Epithelial cell of prostate (primary cell): ENCODE measurements at regions not wholly inside any gene's neighbourhood (a gene's known extent, or its start where the extent isn't known, plus 50 kb on each side); places are given as distances from the start of the nearest gene placed in this dataset.
"Not testable (repeated sequence)": the region's sequence is repeated elsewhere in the genome, so short reads cannot be mapped to it uniquely, and the experiment has no call there.

Source experiments
- DNase-seq: peaks from one replicate; pipeline ENCODE4 v3.0.0-alpha.2; 2011; ENCODE audit warnings: low read depth, low spot score
- H3K27ac ChIP-seq: fragments of 450-650 bp; 2 replicates; pipeline ENCODE4 v1.5.1; 2017; ENCODE audit warnings: mild to moderate bottlenecking

- DNase-seq, result no peak
Observed at GRCh38 chr6:82419132-82419581, 55.5 kb downstream of the TPBG start.

DNA sequence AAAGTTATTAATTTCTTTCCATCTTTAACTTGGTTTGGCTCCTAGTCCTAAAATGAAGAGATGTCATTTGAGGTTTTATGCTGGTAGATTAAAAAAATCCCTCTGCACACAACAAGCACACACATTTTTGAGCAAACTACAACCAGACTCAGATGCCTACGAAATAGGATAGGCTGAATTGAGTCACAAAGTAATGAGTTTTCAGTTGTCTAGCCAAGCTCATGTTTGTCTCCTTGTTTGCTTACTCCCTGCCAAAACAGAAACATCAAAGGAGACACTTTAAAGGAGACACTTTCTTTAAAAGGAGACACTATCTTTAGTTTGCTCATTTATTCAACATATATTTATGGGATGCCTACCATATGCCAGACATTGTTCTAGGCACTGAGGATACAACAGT lies 56.2 kb downstream of the TPBG start:
- no peak for DNase-seq
- H3K27ac ChIP-seq, result no peak overlapping the region

More at GRCh38 chr6:82419132-82419581, 55.5 kb downstream of the TPBG start:
- no peak overlapping the region for H3K27ac ChIP-seq

DNA sequence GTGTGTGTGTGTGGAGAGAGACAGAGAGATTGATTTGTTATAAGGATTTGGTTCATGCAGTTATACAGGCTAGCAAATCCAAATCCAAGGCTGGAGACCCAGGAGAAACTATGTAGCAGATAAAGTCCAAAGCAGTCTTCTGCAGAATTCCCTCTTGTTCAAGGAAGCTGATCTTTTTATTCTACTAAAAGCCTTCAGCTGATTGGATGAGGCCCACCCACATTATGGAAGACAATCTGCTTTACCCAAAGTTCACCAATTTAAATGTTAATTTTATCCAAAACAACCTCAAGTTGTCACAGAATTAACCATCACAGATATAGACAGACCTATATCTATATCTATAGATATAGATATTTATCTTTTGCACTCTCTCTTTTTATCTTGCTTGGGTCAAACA lies 67.0 kb downstream of the TPBG start:
- DNase-seq, result no peak
- H3K27ac ChIP-seq, result no peak overlapping the region

DNA sequence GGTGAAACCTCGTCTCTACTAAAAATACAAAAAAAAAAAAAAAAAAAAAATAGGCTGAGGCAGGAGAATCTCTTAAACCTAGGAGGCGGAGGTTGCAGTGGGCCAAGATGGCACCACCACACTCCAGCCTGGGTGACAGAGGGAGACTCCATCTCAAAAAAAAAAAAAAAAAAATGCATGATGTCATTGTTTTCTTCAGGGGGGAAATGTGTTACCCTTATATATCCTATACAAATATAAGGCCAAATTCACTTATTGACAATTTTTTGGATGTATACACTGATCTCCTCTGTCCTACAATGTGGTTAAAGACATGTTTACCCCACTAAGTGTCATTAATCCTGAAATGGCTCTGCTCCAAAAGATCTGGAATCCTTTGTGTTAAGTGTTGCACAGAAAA lies 73.1 kb downstream of the TPBG start:
- no peak for DNase-seq
- no peak overlapping the region for H3K27ac ChIP-seq

DNA sequence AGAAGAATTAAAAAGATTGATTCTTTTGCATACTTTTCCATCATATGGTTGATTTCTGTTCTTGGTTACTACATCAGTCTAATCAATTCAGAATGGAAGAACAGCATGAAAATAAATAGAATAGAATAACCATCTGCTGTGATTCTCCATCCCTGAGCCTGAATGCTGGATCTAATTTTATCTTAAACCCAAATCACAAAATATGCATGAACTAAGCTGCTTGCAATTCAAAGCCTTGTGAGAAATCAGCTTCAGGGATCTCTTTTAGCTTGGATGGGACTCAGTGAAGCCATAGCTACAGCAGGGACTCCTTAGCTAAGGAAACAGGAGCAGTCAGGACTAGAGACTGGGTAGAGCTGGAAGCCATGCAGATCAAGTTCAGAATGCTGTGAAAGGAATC lies 74.1 kb downstream of the TPBG start:
- DNase-seq, result no peak
- H3K27ac ChIP-seq, result no peak overlapping the region

DNA sequence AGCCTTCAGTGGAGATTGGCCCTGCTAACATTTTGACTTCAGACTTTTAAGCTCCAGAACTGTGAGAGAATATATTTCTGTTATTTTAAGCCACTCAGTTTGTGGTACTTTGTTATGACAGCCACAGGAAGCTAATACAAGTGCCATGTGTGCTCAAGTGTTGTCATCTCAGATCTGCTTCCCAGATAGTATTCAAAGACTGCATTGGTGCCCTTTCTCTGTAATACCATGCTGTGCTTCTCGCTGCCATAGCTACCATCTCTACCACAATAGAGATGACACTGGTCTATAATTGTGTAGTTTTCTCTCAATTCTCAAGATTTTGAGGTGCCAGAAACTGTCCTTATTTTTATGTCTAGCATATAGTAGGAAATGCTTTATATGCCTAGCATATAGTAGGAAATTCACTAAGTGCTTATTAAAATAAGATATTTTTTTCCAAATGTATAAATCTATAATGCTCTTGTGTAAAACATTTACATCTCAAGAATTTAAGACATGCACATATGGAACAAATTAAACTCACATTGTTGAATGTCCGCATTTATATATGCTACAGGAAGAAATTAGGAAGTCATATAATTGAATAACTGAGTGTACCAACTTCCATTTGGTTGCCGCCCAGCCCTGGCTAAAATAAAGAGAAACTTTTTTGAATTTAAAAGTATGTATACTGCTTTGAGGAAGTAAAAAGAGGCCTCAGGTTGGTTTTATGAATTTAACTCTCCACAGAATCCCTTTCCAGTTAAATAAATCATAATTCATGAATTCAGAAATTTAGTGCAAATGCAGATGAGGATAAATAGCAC lies 77.6 kb downstream of the TPBG start:
- DNase-seq, result no peak
- H3K27ac ChIP-seq, result no peak overlapping the region

DNA sequence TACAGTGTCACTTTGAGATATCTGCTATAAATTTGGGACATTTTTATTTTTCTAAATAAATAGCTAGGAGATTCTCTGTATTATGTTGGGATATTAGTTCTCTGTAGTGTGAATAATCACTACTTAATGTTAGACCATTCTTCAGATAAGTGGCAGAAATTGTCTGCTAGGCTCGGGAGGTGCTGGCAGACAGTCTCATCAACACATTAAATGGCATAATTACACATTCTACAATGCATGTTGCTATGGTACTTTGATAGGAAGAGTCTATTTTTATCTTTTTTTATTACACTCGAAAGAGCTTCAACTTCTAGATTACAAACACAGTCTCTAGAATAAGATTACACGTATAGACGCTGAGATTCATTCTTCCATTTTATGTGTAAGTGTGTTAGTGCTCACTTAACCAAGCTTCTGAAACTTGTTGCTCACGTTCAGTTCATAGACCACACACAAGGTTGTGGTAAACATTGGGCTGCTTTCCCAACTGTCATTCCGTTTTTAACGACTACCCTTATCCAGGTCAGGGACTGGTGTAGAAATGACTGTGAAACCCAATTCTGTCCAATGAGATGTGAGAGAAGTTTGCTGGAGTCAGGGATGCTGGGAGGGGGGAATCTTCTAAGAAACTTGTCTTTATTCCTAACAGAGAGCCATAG lies 78.6 kb downstream of the TPBG start:
- DNase-seq, result no peak

DNA sequence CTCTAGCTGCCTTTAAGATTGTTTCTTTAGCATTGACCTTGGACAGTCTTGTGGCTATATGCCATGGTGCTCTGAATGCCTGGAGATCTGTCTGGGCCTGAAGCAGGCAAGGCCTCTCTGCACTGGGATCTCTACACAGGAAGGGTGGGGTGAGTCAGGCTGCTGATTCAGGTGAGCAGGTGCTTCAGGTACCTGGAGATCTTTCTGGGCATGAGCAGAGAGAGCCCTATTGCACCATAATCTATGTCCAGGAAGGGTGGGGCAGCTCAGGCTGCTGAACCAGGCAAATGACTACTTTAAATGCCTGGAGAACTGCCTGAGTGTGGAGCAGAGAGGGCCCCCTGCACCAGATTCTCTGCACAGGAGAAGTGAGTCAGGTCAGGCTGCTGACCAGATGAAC lies 94.5 kb downstream of the TPBG start:
- peak; percentile 97 for DNase-seq
- peak overlapping the region; percentile 96 for H3K27ac ChIP-seq

More for the DNA sequence above, 78.6 kb downstream of the TPBG start:
- H3K27ac ChIP-seq, result no peak overlapping the region

GRCh38 chr6:82458705-82459104 lies 95.1 kb downstream of the TPBG start:
- DNase-seq, result no peak
- H3K27ac ChIP-seq, result peak overlapping the region; percentile 96

DNA sequence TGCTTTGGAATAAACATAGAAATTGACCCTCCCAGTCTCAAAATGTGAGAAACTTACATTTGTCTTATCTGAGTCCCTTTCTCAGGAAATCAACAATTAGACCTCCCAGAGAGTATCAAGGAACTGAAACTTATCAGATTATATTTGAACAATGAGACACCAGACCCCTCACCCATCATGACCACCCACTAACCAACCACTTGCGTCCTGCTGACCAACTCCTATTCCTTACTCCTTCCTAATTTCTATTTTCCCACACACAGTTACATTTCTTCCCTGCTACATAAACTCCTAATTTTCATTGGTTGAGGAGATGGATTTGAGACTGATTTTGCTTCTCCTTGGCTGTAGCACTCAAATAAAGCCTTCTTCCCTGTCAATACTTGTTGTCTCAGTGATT lies 97.9 kb downstream of the TPBG start:
- no peak overlapping the region for H3K27ac ChIP-seq
- no peak for DNase-seq

GRCh38 chr6:82467338-82467737 lies 103.7 kb downstream of the TPBG start:
- DNase-seq, result no peak
- H3K27ac ChIP-seq, result no peak overlapping the region

DNA sequence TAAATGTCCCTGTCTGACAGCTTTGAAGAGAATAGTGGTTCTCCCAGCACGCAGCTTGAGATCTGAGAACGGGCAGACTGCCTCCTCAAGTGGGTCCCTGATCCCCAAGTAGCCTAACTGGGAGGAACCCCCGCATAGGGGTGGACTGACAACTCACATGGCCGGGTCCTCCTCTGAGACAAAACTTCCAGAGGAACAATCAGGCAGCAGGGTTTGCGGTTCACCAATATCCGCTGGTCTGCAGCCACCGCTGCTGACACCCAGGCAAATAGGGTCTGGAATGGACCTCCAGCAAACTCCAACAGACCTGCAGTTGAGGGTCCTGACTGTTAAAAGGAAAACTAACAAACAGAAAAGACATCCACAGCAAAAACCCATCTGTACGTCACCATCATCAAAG lies 106.5 kb downstream of the TPBG start:
- H3K27ac ChIP-seq, DNase-seq: not testable (repeated sequence)

DNA sequence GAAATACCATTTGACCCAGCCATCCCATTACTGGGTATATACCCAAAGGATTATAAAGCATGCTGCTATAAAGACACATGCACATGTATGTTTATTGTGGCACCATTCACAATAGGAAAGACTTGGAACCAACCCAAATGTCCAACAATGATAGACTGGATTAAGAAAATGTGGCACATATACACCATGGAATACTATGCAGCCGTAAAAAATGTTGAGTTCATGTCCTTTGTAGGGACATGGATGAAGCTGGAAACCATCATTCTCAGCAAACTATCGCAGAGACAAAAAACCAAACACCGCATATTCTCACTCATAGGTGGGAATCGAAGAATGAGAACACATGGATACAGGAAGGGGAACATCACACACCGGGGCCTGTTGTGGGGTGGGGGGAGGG lies 111.5 kb downstream of the TPBG start:
- DNase-seq, H3K27ac ChIP-seq: not testable (repeated sequence)

GRCh38 chr6:82484001-82484400 lies 120.4 kb downstream of the TPBG start:
- no peak for DNase-seq
- no peak overlapping the region for H3K27ac ChIP-seq

GRCh38 chr6:82484737-82485626 lies 121.4 kb downstream of the TPBG start:
- H3K27ac ChIP-seq, result no peak overlapping the region
- no peak for DNase-seq

GRCh38 chr6:82487895-82488294 lies 124.3 kb downstream of the TPBG start:
- no peak for DNase-seq
- H3K27ac ChIP-seq, result no peak overlapping the region

DNA sequence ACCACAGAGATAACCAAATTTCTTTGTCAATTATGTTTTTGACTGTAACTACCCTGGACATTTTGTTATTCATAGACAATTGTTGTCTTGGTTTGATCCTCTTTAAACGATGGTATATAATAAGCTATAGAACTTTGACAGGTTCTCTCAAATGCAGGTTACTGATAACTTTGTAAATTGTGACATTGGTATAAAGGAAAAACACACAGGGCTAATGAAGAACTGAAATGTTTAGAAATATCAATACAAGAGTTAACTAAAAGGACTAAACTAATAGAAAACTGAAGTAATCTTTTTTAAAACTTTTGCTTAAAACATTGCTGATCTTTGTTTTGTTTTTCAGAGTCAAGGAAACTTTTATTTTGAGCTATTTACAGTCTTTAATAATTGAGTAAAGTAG lies 124.8 kb downstream of the TPBG start:
- no peak for DNase-seq
- H3K27ac ChIP-seq, result no peak overlapping the region

DNA sequence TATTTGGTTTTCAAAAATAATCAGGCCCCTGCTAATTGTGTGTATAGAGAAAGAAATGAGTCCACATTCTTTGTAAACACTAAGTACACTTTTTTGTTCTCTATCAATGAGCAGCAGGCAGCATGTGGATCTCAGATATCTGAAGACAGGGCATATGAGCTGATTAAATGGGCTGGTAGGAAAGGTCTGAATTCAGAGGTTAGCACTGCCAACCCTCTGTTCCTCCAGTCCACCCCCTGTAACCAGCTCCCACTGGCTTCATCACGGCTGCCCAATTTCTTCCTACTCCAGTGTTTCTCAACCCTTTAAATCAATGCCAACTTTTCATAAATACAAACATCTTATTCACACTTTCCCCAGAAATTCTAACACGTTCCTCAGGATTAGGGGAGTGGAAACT lies 128.5 kb downstream of the TPBG start:
- no peak for DNase-seq
- H3K27ac ChIP-seq, result no peak overlapping the region

DNA sequence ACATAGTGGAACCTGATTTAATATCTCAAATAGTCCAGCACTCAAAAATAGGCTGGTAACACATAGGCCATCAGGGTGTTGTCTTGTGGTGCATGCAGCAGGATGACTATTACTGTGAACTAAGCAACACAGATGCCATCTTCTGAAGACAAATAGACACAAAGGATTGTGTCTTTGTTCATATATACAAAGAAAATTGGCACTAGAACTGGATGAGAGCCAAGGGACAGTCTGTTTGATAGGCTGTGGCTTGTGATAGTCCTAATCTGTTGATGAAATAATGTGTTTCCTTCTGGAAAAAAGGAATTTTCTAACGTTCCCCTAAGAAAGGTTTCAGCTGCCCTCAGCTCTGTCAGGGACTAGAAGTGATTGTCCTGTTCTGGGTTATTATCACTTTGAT lies 129.8 kb downstream of the TPBG start:
- DNase-seq, result no peak
- no peak overlapping the region for H3K27ac ChIP-seq

DNA sequence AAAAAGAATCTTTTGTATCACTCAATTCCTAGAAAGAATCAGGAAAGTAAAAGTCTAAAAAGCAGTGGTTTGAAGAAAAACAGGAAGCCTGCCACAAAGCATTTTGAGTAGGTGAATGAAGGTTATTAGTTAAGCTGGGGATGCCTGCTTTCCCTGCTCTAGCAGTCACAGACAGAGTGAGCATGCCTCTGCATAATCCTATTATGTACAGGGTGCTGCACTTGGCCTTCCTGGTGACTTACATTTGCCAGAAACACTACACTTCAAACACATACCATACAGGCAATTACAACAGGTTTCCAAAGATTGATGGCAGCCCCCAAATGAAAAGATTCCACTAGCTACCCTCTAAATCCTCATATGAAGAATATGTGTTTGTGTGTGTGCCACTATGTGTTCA lies 130.8 kb downstream of the TPBG start:
- H3K27ac ChIP-seq, result no peak overlapping the region
- no peak for DNase-seq

DNA sequence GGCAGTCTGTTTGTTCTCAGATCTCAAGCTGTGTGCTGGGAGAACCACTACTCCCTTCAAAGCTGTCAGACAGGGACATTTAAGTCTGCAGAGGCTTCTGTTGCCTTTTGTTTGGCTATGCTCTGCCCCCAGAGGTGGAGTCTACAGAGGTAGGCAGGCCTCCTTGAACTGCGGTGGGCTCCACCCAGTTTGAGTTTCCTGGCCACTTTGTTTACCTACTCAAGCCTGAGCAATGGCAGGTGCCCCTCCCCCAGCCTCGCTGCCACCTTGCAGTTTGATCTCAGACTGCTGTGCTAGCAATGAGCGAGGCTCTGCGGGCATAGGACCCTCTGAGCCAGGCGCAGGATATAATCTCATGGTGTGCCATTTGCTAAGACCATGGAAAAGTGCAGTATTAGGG lies 138.3 kb downstream of the TPBG start:
- H3K27ac ChIP-seq, result not testable (repeated sequence)

More for the DNA sequence above, 138.3 kb downstream of the TPBG start:
- DNase-seq, result not testable (repeated sequence)
